PC-3 (cell line): ENCODE measurements at regions not wholly inside any gene's neighbourhood (a gene's known extent, or its start where the extent isn't known, plus 50 kb on each side); places are given as distances from the start of the nearest gene placed in this dataset.

ENCODE experiments used
- ATAC-seq: fragments of 200-7000 bp; cut with Tn5 transposase; 2 replicates; pipeline ENCODE4 v1.9.1; 2020; ENCODE audit warnings: mild to moderate bottlenecking, moderate library complexity
- BruUV-seq: library from RNA; stranded (reverse); fragments of 400-500 nt; replicated peaks from 2 replicates; lab custom pipeline; 2021; lab: Mats Ljungman, UMichigan
- CTCF ChIA-PET: fragments of 300-600 bp; sonication (Branson Sonifier 250); formaldehyde crosslinking; loops from one replicate; lab custom pipeline; 2022; ENCODE audit warnings: antibody characterized with exemption; lab: Charles Lee
- POLR2A ChIA-PET: fragments of 300-600 bp; sonication (Branson Sonifier 250); formaldehyde crosslinking; loops from one replicate; lab custom pipeline; 2022; ENCODE audit warnings: antibody characterized with exemption; ENCODE audit not compliant: unreplicated experiment; lab: Charles Lee
- DNase-seq: peaks from one replicate; pipeline ENCODE4 v3.0.0-alpha.2; 2015
- H2AFZ ChIP-seq: fragments of 300-600 bp; sonication (generic); 2 replicates; pipeline ENCODE4 v1.6.0; 2016; ENCODE audit warnings: antibody characterized with exemption, low read length
- H3F3A ChIP-seq: fragments of 300-600 bp; sonication (generic); one replicate; pipeline ENCODE4 v1.6.0; 2017; ENCODE audit warnings: antibody characterized with exemption, low read length, control low read depth, mild to moderate bottlenecking; ENCODE audit not compliant: unreplicated experiment
- H3K27ac ChIP-seq: fragments of 300-600 bp; sonication (generic); 2 replicates; pipeline ENCODE4 v1.5.1; 2016; ENCODE audit warnings: mild to moderate bottlenecking, low read length
- H3K27me3 ChIP-seq: fragments of 300-600 bp; sonication (generic); 2 replicates; pipeline ENCODE4 v1.6.1; 2016; ENCODE audit warnings: low read length, mixed read lengths
- H3K36me3 ChIP-seq: fragments of 300-600 bp; sonication (generic); 2 replicates; pipeline ENCODE4 v1.6.1; 2016; ENCODE audit warnings: low read depth, mixed run types, low read length, mixed read lengths
- H3K4me1 ChIP-seq: fragments of 300-600 bp; sonication (generic); 2 replicates; pipeline ENCODE4 v1.5.1; 2016; ENCODE audit warnings: low read length; ENCODE audit not compliant: insufficient read depth
- H3K4me2 ChIP-seq: fragments of 300-600 bp; sonication (generic); 2 replicates; pipeline ENCODE4 v1.6.0; 2016; ENCODE audit warnings: low read length
- H3K4me3 ChIP-seq: fragments of 300-600 bp; sonication (generic); 2 replicates; pipeline ENCODE4 v1.5.1; 2016; ENCODE audit warnings: mild to moderate bottlenecking, low read length, mixed read lengths
- H3K79me2 ChIP-seq: fragments of 300-600 bp; sonication (generic); 2 replicates; pipeline ENCODE4 v1.6.1; 2017; ENCODE audit warnings: low read length, mixed read lengths
- H3K9ac ChIP-seq: fragments of 300-600 bp; sonication (generic); 2 replicates; pipeline ENCODE4 v1.6.0; 2016; ENCODE audit warnings: mild to moderate bottlenecking, low read length
- H3K9me2 ChIP-seq: fragments of 300-600 bp; sonication (generic); replicated peaks from 2 replicates; pipeline ENCODE4 v1.6.1; 2016; ENCODE audit warnings: mixed run types, low read length, mixed read lengths
- H3K9me3 ChIP-seq: fragments of 300-600 bp; sonication (generic); 2 replicates; pipeline ENCODE4 v1.6.1; 2016; ENCODE audit warnings: low read length, mixed read lengths
- H4K20me1 ChIP-seq: fragments of 300-600 bp; sonication (generic); 2 replicates; pipeline ENCODE4 v1.6.1; 2016; ENCODE audit warnings: low read length, mixed read lengths
- EZH2 ChIP-seq: fragments of 300-600 bp; sonication (generic); IDR thresholded peaks from one replicate; pipeline ENCODE4 v1.6.1; 2017; ENCODE audit warnings: antibody characterized with exemption, mild to moderate bottlenecking, low read length; ENCODE audit not compliant: unreplicated experiment
- EZH2phosphoT487 ChIP-seq: fragments of 300-600 bp; sonication (generic); IDR thresholded peaks from 2 replicates; pipeline ENCODE4 v1.6.1; 2018; ENCODE audit warnings: mild to moderate bottlenecking, antibody characterized with exemption, low read length, borderline replicate concordance
- intact Hi-C: fragments of 100-400 bp; cut with micrococcal nuclease; formaldehyde crosslinking; loops from 2 replicates; pipeline ENCODE4 v1.9.0; 2023
- TF ChIP-seq, protein P1 (sequence below): fragments of 300-600 bp; sonication (generic); conservative IDR thresholded peaks from 2 replicates; pipeline ENCODE4 v1.5.1; 2017; ENCODE audit warnings: antibody characterized with exemption, low read depth, mild to moderate bottlenecking, low read length

DNA sequence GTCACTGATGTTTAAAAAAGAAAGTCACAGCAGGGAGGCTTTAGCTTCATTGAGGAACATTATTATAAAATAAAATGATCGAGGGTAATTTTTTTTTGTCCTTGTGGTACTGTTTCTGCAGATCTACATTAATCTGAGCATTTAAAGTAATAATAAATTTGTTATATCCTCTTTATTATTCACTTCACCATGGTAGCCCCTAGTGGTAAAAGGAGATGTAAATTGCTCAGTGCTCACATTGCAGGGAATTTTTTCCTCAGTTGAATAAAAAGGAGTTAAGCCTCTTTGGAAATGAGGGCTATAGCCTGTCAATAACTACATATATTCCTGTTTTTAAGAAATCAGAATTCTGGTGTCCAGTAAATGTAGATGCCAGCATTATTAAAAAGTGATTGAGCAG, 99.7 kb upstream of the VPREB1 start:
- Histone ChIP-seq H3K27ac (no peak overlapping the region), H3K9me3 (no peaks in the 10 kb centered on the region), H3K9me2 (no peaks in the 10 kb centered on the region), H2AFZ (no peak overlapping the region), H4K20me1 (no peaks in the 10 kb centered on the region), H3K27me3 (peaks cover 64% of the 10 kb centered on the region), H3K9ac (no peak overlapping the region), H3F3A (no peaks in the 10 kb centered on the region), H3K4me2 (no peak overlapping the region), H3K36me3 (no peaks in the 10 kb centered on the region), H3K4me1 (no peaks in the 10 kb centered on the region), H3K4me3 (no peak overlapping the region), H3K79me2 (no peaks in the 10 kb centered on the region)
- DNase-seq (peak; percentile 27), ATAC-seq (no peak)
- TF ChIP-seq, protein P1, sequence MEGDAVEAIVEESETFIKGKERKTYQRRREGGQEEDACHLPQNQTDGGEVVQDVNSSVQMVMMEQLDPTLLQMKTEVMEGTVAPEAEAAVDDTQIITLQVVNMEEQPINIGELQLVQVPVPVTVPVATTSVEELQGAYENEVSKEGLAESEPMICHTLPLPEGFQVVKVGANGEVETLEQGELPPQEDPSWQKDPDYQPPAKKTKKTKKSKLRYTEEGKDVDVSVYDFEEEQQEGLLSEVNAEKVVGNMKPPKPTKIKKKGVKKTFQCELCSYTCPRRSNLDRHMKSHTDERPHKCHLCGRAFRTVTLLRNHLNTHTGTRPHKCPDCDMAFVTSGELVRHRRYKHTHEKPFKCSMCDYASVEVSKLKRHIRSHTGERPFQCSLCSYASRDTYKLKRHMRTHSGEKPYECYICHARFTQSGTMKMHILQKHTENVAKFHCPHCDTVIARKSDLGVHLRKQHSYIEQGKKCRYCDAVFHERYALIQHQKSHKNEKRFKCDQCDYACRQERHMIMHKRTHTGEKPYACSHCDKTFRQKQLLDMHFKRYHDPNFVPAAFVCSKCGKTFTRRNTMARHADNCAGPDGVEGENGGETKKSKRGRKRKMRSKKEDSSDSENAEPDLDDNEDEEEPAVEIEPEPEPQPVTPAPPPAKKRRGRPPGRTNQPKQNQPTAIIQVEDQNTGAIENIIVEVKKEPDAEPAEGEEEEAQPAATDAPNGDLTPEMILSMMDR, result peak; percentile 37; the same call in 1 of the 2 replicates
- TF ChIP-seq EZH2, result no peak
- POLR2A ChIA-PET, result no interaction called here
- no TSS peak for BruUV-seq
- CTCF ChIA-PET, result no interaction called here
- intact Hi-C loops, result loop anchor here (5.0 to 10.0 kb wide), 2 partner anchors 33 to 50 kb away; no protein-coding TSS in a partner anchor

DNA sequence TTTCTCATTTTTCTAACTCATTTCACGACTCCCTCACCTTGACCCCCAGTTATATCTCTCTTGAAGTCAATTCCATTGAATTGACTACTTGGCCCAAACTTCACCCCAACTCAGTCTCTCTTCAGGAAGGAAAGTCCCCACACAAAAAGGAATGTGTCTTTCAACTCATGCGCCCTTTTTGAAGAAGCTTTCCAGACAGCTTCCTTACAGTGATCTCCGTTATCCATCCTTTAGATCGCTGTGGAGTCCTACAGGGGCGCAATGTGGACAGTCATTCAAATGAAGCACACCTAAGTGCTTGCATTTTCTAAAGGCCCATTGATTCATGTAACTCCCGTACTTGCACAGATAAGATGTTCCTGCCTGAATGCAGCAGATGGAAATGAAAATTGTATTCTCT, 101.1 kb upstream of the VPREB1 start:
- ChIA-PET CTCF (no interaction called here), POLR2A (no interaction called here)
- no peak overlapping the region for H3K4me2 ChIP-seq
- H3K27ac ChIP-seq, result no peak overlapping the region
- no peaks in the 10 kb centered on the region for H4K20me1 ChIP-seq
- H3K9me3 ChIP-seq, result no peaks in the 10 kb centered on the region
- no peak overlapping the region for H3K9ac ChIP-seq
- no peaks in the 10 kb centered on the region for H3K4me1 ChIP-seq
- H3K27me3 ChIP-seq, result peaks cover 64% of the 10 kb centered on the region
- H3K4me3 ChIP-seq, result no peak overlapping the region
- no peak overlapping the region for H2AFZ ChIP-seq
- BruUV-seq, result no TSS peak
- H3F3A ChIP-seq, result no peaks in the 10 kb centered on the region
- TF ChIP-seq EZH2phosphoT487 (no peak), EZH2 (no peak)
- TF ChIP-seq, protein P1, result no peak
- ATAC-seq, result no peak
- DNase-seq, result no peak
- H3K9me2 ChIP-seq, result no peaks in the 10 kb centered on the region
- no peaks in the 10 kb centered on the region for H3K36me3 ChIP-seq
- intact Hi-C loops, result loop anchor here (10.0 kb wide), 1 partner anchor 49 kb away; no protein-coding TSS in a partner anchor
- no peaks in the 10 kb centered on the region for H3K79me2 ChIP-seq

DNA sequence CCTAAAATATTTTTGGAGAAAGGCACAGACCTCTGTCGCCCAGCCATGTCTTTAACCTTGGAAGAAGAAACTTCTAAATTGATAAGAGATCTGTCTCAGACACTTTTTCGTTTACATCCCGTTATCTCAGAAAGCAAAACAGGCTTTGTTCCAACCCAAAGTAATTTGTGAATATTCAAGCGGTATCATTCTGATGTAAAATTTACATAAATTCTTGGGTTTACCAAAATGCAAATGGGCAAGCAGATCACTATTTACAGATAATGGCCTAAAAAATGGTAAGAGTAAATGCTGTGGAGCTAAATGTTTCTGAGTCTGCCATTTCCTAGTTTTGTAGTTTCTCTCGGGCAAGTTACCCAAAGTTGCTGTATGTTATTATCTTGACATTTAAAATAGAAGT, 101.9 kb upstream of the VPREB1 start:
- ATAC-seq (no peak), DNase-seq (no peak)
- Histone ChIP-seq H3K9ac (no peak overlapping the region), H3K27me3 (peaks cover 64% of the 10 kb centered on the region), H3K4me1 (no peaks in the 10 kb centered on the region), H3K9me2 (no peaks in the 10 kb centered on the region), H3K36me3 (no peaks in the 10 kb centered on the region), H2AFZ (no peak overlapping the region), H3K4me3 (no peak overlapping the region), H3K27ac (no peak overlapping the region), H4K20me1 (no peaks in the 10 kb centered on the region), H3K79me2 (no peaks in the 10 kb centered on the region), H3K9me3 (no peaks in the 10 kb centered on the region), H3F3A (no peaks in the 10 kb centered on the region), H3K4me2 (no peak overlapping the region)
- intact Hi-C loops, result loop anchor here (10.0 kb wide), 1 partner anchor 48 kb away; no protein-coding TSS in a partner anchor
- ChIA-PET CTCF (no interaction called here), POLR2A (no interaction called here)
- no TSS peak for BruUV-seq
- TF ChIP-seq, protein P1, result no peak
- no peak for TF ChIP-seq EZH2
- no peak for TF ChIP-seq EZH2phosphoT487
